ENCODE measurements at regions not wholly inside any gene's neighbourhood (a gene's known extent, or its start where the extent isn't known, plus 50 kb on each side); places are given as distances from the start of the nearest gene placed in this dataset.

DNA sequence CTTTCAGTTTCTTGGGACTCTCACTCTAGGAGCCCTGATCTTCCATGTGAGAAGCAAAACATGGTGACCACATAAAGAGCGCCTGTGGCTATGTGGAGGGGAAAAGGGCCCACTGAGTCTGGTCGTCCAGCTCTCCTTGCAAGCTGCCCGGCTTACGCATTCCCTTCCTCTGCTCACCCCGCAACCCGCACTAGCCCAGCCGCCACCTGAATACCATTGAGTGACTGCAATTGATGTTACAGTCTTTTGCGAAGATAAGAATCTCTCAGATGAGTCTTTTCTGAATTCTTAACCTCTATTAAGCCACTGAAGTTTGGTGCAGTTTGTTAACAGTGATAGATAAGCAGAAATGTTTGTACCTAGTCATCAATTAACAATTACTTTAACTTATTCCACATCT lies 589.0 kb upstream of the DPPA4 start:
- no peaks in the 10 kb centered on the region for H3K27me3 ChIP-seq
- intact Hi-C loops (cut with DNase I) = no loop called here
- H3K4me3 ChIP-seq = no peak overlapping the region
- no peaks in the 10 kb centered on the region for H3K36me3 ChIP-seq
- TF ChIP-seq, protein P1, sequence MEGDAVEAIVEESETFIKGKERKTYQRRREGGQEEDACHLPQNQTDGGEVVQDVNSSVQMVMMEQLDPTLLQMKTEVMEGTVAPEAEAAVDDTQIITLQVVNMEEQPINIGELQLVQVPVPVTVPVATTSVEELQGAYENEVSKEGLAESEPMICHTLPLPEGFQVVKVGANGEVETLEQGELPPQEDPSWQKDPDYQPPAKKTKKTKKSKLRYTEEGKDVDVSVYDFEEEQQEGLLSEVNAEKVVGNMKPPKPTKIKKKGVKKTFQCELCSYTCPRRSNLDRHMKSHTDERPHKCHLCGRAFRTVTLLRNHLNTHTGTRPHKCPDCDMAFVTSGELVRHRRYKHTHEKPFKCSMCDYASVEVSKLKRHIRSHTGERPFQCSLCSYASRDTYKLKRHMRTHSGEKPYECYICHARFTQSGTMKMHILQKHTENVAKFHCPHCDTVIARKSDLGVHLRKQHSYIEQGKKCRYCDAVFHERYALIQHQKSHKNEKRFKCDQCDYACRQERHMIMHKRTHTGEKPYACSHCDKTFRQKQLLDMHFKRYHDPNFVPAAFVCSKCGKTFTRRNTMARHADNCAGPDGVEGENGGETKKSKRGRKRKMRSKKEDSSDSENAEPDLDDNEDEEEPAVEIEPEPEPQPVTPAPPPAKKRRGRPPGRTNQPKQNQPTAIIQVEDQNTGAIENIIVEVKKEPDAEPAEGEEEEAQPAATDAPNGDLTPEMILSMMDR (IDR thresholded peaks at IDR 0.05) = no peak
- ATAC-seq (no peak), DNase-seq (no peak)
- no peak overlapping the region for H3K27ac ChIP-seq
- H3K9me3 ChIP-seq = no peaks in the 10 kb centered on the region
- H3K4me1 ChIP-seq = no peaks in the 10 kb centered on the region

DNA sequence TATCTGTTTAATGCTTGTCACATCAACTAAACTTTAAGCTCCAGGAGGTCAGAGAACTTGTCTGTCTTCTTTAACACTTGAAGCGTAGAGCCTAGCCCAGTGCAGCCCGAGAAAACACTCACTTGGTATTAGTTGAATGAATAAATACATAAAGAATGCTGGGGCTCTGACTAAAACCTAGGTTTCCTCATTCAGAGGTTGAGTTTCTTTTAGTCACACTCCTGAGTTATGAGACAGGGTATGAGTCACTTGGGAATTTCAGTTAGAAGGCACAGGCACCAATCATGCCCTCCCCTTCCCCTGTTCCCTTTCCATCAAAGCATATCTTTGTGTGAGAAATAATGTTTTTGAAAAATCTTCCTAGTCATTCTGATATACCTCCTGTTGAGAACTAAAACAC lies 589.8 kb upstream of the DPPA4 start:
- intact Hi-C loops (cut with DNase I) = no loop called here
- ATAC-seq = no peak
- DNase-seq = no peak

DNA sequence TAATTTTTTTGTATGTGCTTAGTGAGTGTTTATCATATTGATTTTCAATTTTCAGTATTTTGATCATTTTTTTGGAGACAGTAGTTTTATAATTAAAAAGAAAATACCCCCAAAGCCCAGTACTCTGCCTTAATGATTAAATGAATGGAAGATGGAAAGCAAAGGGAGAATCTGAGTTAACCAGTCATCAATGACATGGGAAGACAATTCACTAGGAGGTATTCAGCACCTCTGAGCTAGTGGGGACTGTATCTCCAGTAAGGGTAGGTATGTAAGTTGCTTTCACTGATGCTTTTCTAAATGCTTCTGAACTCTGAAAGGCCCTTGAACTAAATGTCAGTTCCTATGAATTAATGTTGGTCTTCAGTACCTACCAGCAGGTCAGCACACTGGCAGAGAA lies 590.4 kb upstream of the DPPA4 start:
- ATAC-seq = no peak
- no peaks in the 10 kb centered on the region for H3K36me3 ChIP-seq
- H3K27me3 ChIP-seq = no peaks in the 10 kb centered on the region
- H3K27ac ChIP-seq = no peak overlapping the region
- no peak for DNase-seq
- H3K9me3 ChIP-seq = no peaks in the 10 kb centered on the region
- intact Hi-C loops (cut with DNase I) = no loop called here
- no peaks in the 10 kb centered on the region for H3K4me1 ChIP-seq
- H3K4me3 ChIP-seq = no peak overlapping the region
- TF ChIP-seq, protein P1 (IDR thresholded peaks at IDR 0.05) = no peak

More for the DNA sequence above, 589.8 kb upstream of the DPPA4 start:
- Histone ChIP-seq H3K4me1 (no peaks in the 10 kb centered on the region), H3K27ac (no peak overlapping the region), H3K27me3 (no peaks in the 10 kb centered on the region), H3K9me3 (no peaks in the 10 kb centered on the region), H3K36me3 (no peaks in the 10 kb centered on the region), H3K4me3 (no peak overlapping the region)
- TF ChIP-seq, protein P1 (IDR thresholded peaks at IDR 0.05) = no peak

DNA sequence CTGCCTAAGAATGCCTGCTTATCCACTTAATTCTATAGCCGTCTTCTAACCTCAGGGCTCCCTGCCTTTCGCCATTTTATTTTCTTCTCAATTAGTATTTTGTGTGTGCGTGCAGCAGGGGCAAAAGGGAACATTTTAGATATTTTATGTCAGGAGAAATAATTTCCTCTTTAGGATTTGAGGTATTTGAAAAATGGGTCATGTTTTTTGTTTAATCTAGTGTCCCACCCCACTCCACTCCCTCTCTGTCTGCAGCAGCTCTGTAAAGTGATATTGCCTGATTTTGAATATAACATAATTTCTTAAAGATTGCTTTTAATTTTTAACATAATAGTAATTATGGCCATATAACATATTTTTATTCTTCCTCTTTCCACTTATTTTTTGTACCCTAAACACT lies 593.2 kb upstream of the DPPA4 start:
- intact Hi-C loops (cut with DNase I) = no loop called here
- H3K36me3 ChIP-seq = no peaks in the 10 kb centered on the region
- H3K9me3 ChIP-seq = no peaks in the 10 kb centered on the region
- DNase-seq (no peak), ATAC-seq (no peak)
- no peak overlapping the region for H3K4me3 ChIP-seq
- H3K27ac ChIP-seq = no peak overlapping the region
- TF ChIP-seq, protein P1 (IDR thresholded peaks at IDR 0.05) = no peak
- H3K4me1 ChIP-seq = no peaks in the 10 kb centered on the region
- H3K27me3 ChIP-seq = no peaks in the 10 kb centered on the region

DNA sequence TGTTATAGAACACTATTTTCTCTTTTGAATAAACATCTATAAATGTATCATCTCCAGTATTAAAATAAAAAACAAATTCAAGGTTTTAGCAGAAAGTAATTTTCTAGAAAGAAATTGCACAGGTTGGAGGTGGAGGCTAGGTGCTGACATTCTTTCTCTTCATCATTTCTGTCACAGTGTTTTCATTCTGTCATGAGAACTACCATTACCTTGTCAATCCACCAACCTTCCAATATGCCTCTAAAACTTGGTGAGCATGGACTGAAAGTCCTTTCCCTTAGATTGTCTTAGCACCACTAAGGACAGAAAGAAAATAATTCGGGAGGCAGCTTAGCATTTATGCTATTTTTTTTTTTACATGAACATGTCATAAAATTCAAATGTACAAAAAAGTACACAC lies 596.2 kb upstream of the DPPA4 start:
- no peak for ATAC-seq
- no peak overlapping the region for H3K4me3 ChIP-seq
- H3K27ac ChIP-seq = no peak overlapping the region
- no peaks in the 10 kb centered on the region for H3K4me1 ChIP-seq
- H3K27me3 ChIP-seq = no peaks in the 10 kb centered on the region
- DNase-seq = no peak
- TF ChIP-seq, protein P1 (IDR thresholded peaks at IDR 0.05) = no peak
- intact Hi-C loops (cut with DNase I) = no loop called here
- no peaks in the 10 kb centered on the region for H3K36me3 ChIP-seq
- no peaks in the 10 kb centered on the region for H3K9me3 ChIP-seq

DNA sequence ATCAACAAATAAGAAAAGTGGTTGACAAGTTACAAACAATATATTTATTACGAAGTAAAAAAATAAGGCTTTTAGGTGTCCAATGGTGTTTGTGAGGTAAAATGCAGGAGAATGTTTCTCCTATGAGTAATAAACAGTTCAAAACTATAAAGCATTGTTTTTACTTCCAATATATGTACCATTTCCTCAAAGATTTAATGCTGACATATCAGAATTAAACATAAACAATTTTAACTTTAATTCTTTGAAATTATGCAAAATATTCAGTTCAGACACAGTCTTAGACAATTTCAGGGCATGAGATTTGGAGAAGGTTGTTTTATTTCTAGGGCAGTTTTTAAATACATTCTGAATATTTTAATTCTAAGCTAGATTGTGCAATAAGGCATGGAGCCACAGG lies 602.5 kb upstream of the DPPA4 start:
- no peak for DNase-seq
- Histone ChIP-seq H3K9me3 (no peaks in the 10 kb centered on the region), H3K27me3 (no peaks in the 10 kb centered on the region), H3K36me3 (no peaks in the 10 kb centered on the region), H3K4me1 (no peaks in the 10 kb centered on the region), H3K27ac (no peak overlapping the region), H3K4me3 (no peak overlapping the region)
- TF ChIP-seq, protein P1 (IDR thresholded peaks at IDR 0.05) = no peak
- ATAC-seq = no peak
- intact Hi-C loops (cut with DNase I) = no loop called here

Measured in upper lobe of right lung (tissue), 1 donor.